Neural cell (in vitro differentiated cells): ENCODE measurements at regions not wholly inside any gene's neighbourhood (a gene's known extent, or its start where the extent isn't known, plus 50 kb on each side); places are given as distances from the start of the nearest gene placed in this dataset.

Source experiments
- H2AFZ ChIP-seq: fragments of 200-600, 300-800 bp; sonication (generic), shearing (Covaris generic); 2 replicates; pipeline ENCODE4 v1.6.0; 2014; ENCODE audit warnings: low read depth, mild to moderate bottlenecking, antibody characterized with exemption, low read length, moderate library complexity
- H3F3A ChIP-seq: fragments of 200-600 bp; shearing (Covaris generic); 2 replicates; pipeline ENCODE4 v1.6.1; 2016; ENCODE audit warnings: mild to moderate bottlenecking, moderate library complexity, mixed read lengths, antibody characterized with exemption, low read length; ENCODE audit not compliant: insufficient read depth, poor library complexity, severe bottlenecking
- H3K27ac ChIP-seq: fragments of 200-600, 300-800 bp; sonication (generic), shearing (Covaris generic); 2 replicates; pipeline ENCODE4 v1.5.1; 2014; ENCODE audit warnings: mild to moderate bottlenecking, low read length, moderate library complexity
- H3K27me3 ChIP-seq: fragments of 300-800, 200-600 bp; sonication (generic), shearing (Covaris generic); 2 replicates; pipeline ENCODE4 v1.6.0; 2014; ENCODE audit warnings: mild to moderate bottlenecking, low read depth, low read length, moderate library complexity; ENCODE audit not compliant: insufficient read depth
- H3K36me3 ChIP-seq: fragments of 300-800, 200-600 bp; sonication (generic), shearing (Covaris generic); 2 replicates; pipeline ENCODE4 v1.5.1; 2014; ENCODE audit warnings: mild to moderate bottlenecking, antibody characterized with exemption, low read length, moderate library complexity; ENCODE audit not compliant: insufficient read depth
- H3K4me2 ChIP-seq: fragments of 300-800, 200-600 bp; sonication (generic), shearing (Covaris generic); 2 replicates; pipeline ENCODE4 v1.6.0; 2014; ENCODE audit warnings: mild to moderate bottlenecking, low read length
- H3K4me3 ChIP-seq: fragments of 300-800, 200-600 bp; sonication (generic), shearing (Covaris generic); 2 replicates; pipeline ENCODE4 v1.5.1; 2014; ENCODE audit warnings: mild to moderate bottlenecking, low read length, moderate library complexity
- H3K79me2 ChIP-seq: fragments of 200-600 bp; shearing (Covaris generic); replicated peaks from 2 replicates; pipeline ENCODE4 v1.6.0; 2014; ENCODE audit warnings: mild to moderate bottlenecking, low read length, moderate library complexity; ENCODE audit not compliant: insufficient read depth
- H3K9ac ChIP-seq: fragments of 300-800, 200-600 bp; sonication (generic), shearing (Covaris generic); 2 replicates; pipeline ENCODE4 v1.6.1; 2016; ENCODE audit warnings: mild to moderate bottlenecking, low read length, mixed read lengths
- H3K9me2 ChIP-seq: fragments of 200-600 bp; shearing (Covaris generic); 2 replicates; pipeline ENCODE4 v1.6.1; 2016; ENCODE audit warnings: mild to moderate bottlenecking, low read length, mixed read lengths; ENCODE audit not compliant: insufficient read depth
- H3K9me3 ChIP-seq: fragments of 200-600, 300-800 bp; sonication (generic), shearing (Covaris generic); 2 replicates; pipeline ENCODE4 v1.6.1; 2016; ENCODE audit warnings: mild to moderate bottlenecking, mixed run types, low read length, moderate library complexity, mixed read lengths
- H4K20me1 ChIP-seq: fragments of 200-600 bp; shearing (Covaris generic); 2 replicates; pipeline ENCODE4 v1.6.1; 2016; ENCODE audit warnings: mild to moderate bottlenecking, mixed run types; ENCODE audit not compliant: insufficient read depth
- CTCF ChIP-seq: fragments of 450-650 bp; IDR thresholded peaks from 2 replicates; pipeline ENCODE4 v1.5.1; 2014; ENCODE audit warnings: antibody characterized with exemption, mild to moderate bottlenecking, moderate library complexity; ENCODE audit not compliant: poor library complexity, severe bottlenecking
- EP300 ChIP-seq: fragments of 450-650 bp; conservative IDR thresholded peaks from 2 replicates; pipeline ENCODE4 v1.6.1; 2014; ENCODE audit warnings: antibody characterized with exemption, mild to moderate bottlenecking, moderate library complexity; ENCODE audit not compliant: poor library complexity, severe bottlenecking
- EZH2 ChIP-seq: fragments of 200-600, 300-800 bp; shearing (Covaris generic), sonication (generic); IDR thresholded peaks from 2 replicates; pipeline ENCODE4 v1.6.1; 2014; ENCODE audit warnings: antibody characterized with exemption, low read length, borderline replicate concordance, mild to moderate bottlenecking; ENCODE audit not compliant: insufficient read depth, poor library complexity, severe bottlenecking
- MXI1 ChIP-seq: fragments of 450-650 bp; conservative IDR thresholded peaks from 2 replicates; pipeline ENCODE4 v1.6.1; 2014; ENCODE audit warnings: antibody characterized with exemption, mild to moderate bottlenecking; ENCODE audit not compliant: poor library complexity, severe bottlenecking
- POLR2AphosphoS5 ChIP-seq: IDR thresholded peaks from 2 replicates; pipeline ENCODE4 v1.6.1; 2012
- RAD21 ChIP-seq: fragments of 450-650 bp; conservative IDR thresholded peaks from 2 replicates; pipeline ENCODE4 v1.6.1; 2014; ENCODE audit warnings: antibody characterized with exemption, mild to moderate bottlenecking, moderate library complexity
- SMC3 ChIP-seq: fragments of 450-650 bp; conservative IDR thresholded peaks from 2 replicates; pipeline ENCODE4 v1.6.1; 2014; ENCODE audit warnings: antibody characterized with exemption, mild to moderate bottlenecking, moderate library complexity; ENCODE audit not compliant: poor library complexity
- TAF1 ChIP-seq: IDR thresholded peaks from 2 replicates; pipeline ENCODE4 v1.6.1; 2012; ENCODE audit warnings: low read depth
- TF ChIP-seq, protein P1 (sequence below): IDR thresholded peaks from 2 replicates; pipeline ENCODE4 v1.6.1; 2012; ENCODE audit warnings: borderline replicate concordance

- no peaks in the 10 kb centered on the region for H3K36me3 ChIP-seq
- no peaks in the 10 kb centered on the region for H3F3A ChIP-seq
These were observed 293.0 kb downstream of the LRATD1 start for GRCh38 chr2:14925471-14925870.

GRCh38 chr2:14927021-14927564 is 294.6 kb downstream of the LRATD1 start:
- Histone ChIP-seq H4K20me1 (no peaks in the 10 kb centered on the region), H3K27me3 (no peaks in the 10 kb centered on the region), H3K79me2 (no peaks in the 10 kb centered on the region), H2AFZ (no peak overlapping the region), H3K36me3 (no peaks in the 10 kb centered on the region), H3K9me2 (no peaks in the 10 kb centered on the region), H3K9ac (no peak overlapping the region), H3F3A (no peaks in the 10 kb centered on the region), H3K9me3 (no peaks in the 10 kb centered on the region), H3K4me2 (no peak overlapping the region), H3K27ac (peak overlapping the region; percentile 69), H3K4me3 (no peak overlapping the region)
- TF ChIP-seq POLR2AphosphoS5 (no peak), MXI1 (no peak), RAD21 (no peak), TAF1 (no peak), EZH2 (no peak), SMC3 (no peak), EP300 (no peak), CTCF (no peak)
- TF ChIP-seq, protein P1, sequence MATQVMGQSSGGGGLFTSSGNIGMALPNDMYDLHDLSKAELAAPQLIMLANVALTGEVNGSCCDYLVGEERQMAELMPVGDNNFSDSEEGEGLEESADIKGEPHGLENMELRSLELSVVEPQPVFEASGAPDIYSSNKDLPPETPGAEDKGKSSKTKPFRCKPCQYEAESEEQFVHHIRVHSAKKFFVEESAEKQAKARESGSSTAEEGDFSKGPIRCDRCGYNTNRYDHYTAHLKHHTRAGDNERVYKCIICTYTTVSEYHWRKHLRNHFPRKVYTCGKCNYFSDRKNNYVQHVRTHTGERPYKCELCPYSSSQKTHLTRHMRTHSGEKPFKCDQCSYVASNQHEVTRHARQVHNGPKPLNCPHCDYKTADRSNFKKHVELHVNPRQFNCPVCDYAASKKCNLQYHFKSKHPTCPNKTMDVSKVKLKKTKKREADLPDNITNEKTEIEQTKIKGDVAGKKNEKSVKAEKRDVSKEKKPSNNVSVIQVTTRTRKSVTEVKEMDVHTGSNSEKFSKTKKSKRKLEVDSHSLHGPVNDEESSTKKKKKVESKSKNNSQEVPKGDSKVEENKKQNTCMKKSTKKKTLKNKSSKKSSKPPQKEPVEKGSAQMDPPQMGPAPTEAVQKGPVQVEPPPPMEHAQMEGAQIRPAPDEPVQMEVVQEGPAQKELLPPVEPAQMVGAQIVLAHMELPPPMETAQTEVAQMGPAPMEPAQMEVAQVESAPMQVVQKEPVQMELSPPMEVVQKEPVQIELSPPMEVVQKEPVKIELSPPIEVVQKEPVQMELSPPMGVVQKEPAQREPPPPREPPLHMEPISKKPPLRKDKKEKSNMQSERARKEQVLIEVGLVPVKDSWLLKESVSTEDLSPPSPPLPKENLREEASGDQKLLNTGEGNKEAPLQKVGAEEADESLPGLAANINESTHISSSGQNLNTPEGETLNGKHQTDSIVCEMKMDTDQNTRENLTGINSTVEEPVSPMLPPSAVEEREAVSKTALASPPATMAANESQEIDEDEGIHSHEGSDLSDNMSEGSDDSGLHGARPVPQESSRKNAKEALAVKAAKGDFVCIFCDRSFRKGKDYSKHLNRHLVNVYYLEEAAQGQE = no peak

More at GRCh38 chr2:14925471-14925870, 293.0 kb downstream of the LRATD1 start:
- H3K4me3 ChIP-seq = no peak overlapping the region
- H2AFZ ChIP-seq = no peak overlapping the region
- no peaks in the 10 kb centered on the region for H3K79me2 ChIP-seq
- H3K27ac ChIP-seq = no peak overlapping the region
- TF ChIP-seq, protein P1 = no peak
- TF ChIP-seq POLR2AphosphoS5 (no peak), EP300 (no peak), RAD21 (no peak), EZH2 (no peak), CTCF (no peak), TAF1 (no peak), MXI1 (no peak), SMC3 (no peak)
- no peaks in the 10 kb centered on the region for H4K20me1 ChIP-seq
- H3K9me3 ChIP-seq = no peaks in the 10 kb centered on the region
- no peaks in the 10 kb centered on the region for H3K9me2 ChIP-seq
- no peak overlapping the region for H3K4me2 ChIP-seq
- H3K9ac ChIP-seq = no peak overlapping the region
- H3K27me3 ChIP-seq = no peaks in the 10 kb centered on the region
